Renal cortex interstitium (tissue), 11 donors: ENCODE measurements at regions not wholly inside any gene's neighbourhood (a gene's known extent, or its start where the extent isn't known, plus 50 kb on each side); places are given as distances from the start of the nearest gene placed in this dataset.
"Not testable (repeated sequence)": the region's sequence is repeated elsewhere in the genome, so short reads cannot be mapped to it uniquely, and the experiment has no call there.

ENCODE experiments used
- DNase-seq, 11 donors: peaks; one replicate each; pipeline ENCODE4 v3.0.0-alpha.2; 2013; ENCODE audit warnings: low read depth in 9 of 11, low spot score in 4 of 11; ENCODE audit errors: extremely low read depth in 1 of 11

GRCh38 chr2:16186661-16187481 is 246.5 kb downstream of the MYCN start:
- DNase-seq = no peak

- DNase-seq = no peak
Measured at GRCh38 chr2:16185801-16186272, 245.5 kb downstream of the MYCN start.

GRCh38 chr2:16184945-16185660 is 244.8 kb downstream of the MYCN start:
- no peak for DNase-seq

GRCh38 chr2:16184341-16184890 is 244.1 kb downstream of the MYCN start:
- DNase-seq = no peak

- DNase-seq = no peak
Measured at GRCh38 chr2:16183345-16183744, 243.0 kb downstream of the MYCN start.

- DNase-seq = no peak
Measured at GRCh38 chr2:16182841-16183240, 242.5 kb downstream of the MYCN start.

GRCh38 chr2:16182311-16182815 is 242.0 kb downstream of the MYCN start:
- DNase-seq = not testable (repeated sequence)

- no peak for DNase-seq
Measured at GRCh38 chr2:16181741-16182090, 241.4 kb downstream of the MYCN start.

- DNase-seq = no peak
Measured at GRCh38 chr2:16181062-16181740, 240.9 kb downstream of the MYCN start.

GRCh38 chr2:16180631-16181030 is 240.3 kb downstream of the MYCN start:
- DNase-seq = no peak

- peak in 2 of 11 donors; percentile 7 to 23 for DNase-seq
Measured at GRCh38 chr2:16179701-16180416, 239.5 kb downstream of the MYCN start.

GRCh38 chr2:16178551-16179130 is 238.3 kb downstream of the MYCN start:
- DNase-seq = no peak

- DNase-seq = no peak
Measured at GRCh38 chr2:16177671-16178180, 237.4 kb downstream of the MYCN start.

- DNase-seq = no peak
Measured at GRCh38 chr2:16176971-16177480, 236.7 kb downstream of the MYCN start.

GRCh38 chr2:16175247-16175825 is 235.0 kb downstream of the MYCN start:
- no peak for DNase-seq

- DNase-seq = no peak
Measured at GRCh38 chr2:16174693-16175045, 234.3 kb downstream of the MYCN start.

- no peak for DNase-seq
Measured at GRCh38 chr2:16173893-16174692, 233.7 kb downstream of the MYCN start.
